Naive thymus-derived CD4-positive, alpha-beta T cell (primary cell): ENCODE measurements at regions not wholly inside any gene's neighbourhood (a gene's known extent, or its start where the extent isn't known, plus 50 kb on each side); places are given as distances from the start of the nearest gene placed in this dataset.

Experiments
- ATAC-seq: fragments of 150-1000 bp; cut with Tn5 transposase; 2 replicates; pipeline ENCODE4 v1.10.0; 2021; ENCODE audit warnings: mild to moderate bottlenecking, moderate library complexity
- CTCF ChIA-PET: fragments of 350-600 bp; sonication (Branson Sonifier 250); formaldehyde crosslinking; loops from one replicate; lab custom pipeline; 2021; ENCODE audit warnings: antibody characterized with exemption; lab: Charles Lee
- POLR2A ChIA-PET: fragments of 350-600 bp; sonication (Branson Sonifier 250); formaldehyde crosslinking; loops from one replicate; lab custom pipeline; 2021; ENCODE audit warnings: antibody characterized with exemption, inconsistent platforms; lab: Charles Lee
- DNase-seq, 9 donors: peaks; one replicate each; pipeline versions ENCODE4 v3.0.0 to v3.0.0-alpha.2; 2020 to 2022; ENCODE audit warnings: mixed read lengths in 1 of 9
- H3K27ac ChIP-seq: one replicate; pipeline ENCODE4 v1.7.0; 2013; ENCODE audit warnings: mild to moderate bottlenecking, low read depth, low read length, moderate library complexity
- H3K27me3 ChIP-seq, 2 donors: one replicate each; pipeline ENCODE4 v1.7.0; 2013; ENCODE audit warnings: low read length in 2 of 2, mild to moderate bottlenecking in 2 of 2, moderate library complexity in 2 of 2; ENCODE audit not compliant: control insufficient read depth in 2 of 2, insufficient read depth in 2 of 2
- H3K36me3 ChIP-seq, 3 experiments: 1 replicate in 2 of 3; 2 replicates in 1 of 3; pipeline ENCODE4 v1.7.0; 2013; ENCODE audit warnings: low read length in 3 of 3, mild to moderate bottlenecking in 3 of 3, moderate library complexity in 1 of 3; ENCODE audit not compliant: insufficient read depth in 3 of 3, control insufficient read depth in 2 of 3
- H3K4me1 ChIP-seq, 2 donors: one replicate each; pipeline ENCODE4 v1.7.0; 2013; ENCODE audit warnings: low read length in 2 of 2, mild to moderate bottlenecking in 2 of 2, moderate library complexity in 1 of 2; ENCODE audit not compliant: control insufficient read depth in 2 of 2, insufficient read depth in 2 of 2
- H3K4me3 ChIP-seq: 2 replicates; pipeline ENCODE4 v1.7.0; 2013; ENCODE audit warnings: mild to moderate bottlenecking, low read length
- H3K9me3 ChIP-seq, 3 experiments: 1 replicate in 2 of 3; 2 replicates in 1 of 3; pipeline ENCODE4 v1.7.0; 2013; ENCODE audit warnings: low read length in 3 of 3; ENCODE audit not compliant: control insufficient read depth in 2 of 3
- H3K27ac Mint-ChIP-seq, 9 donors: one replicate each; pipeline ENCODE4 v1.8.0; 2020 to 2022; ENCODE audit warnings: mixed read lengths in 9 of 9, mild to moderate bottlenecking in 8 of 9, moderate library complexity in 5 of 9, inconsistent platforms in 2 of 9
- H3K27me3 Mint-ChIP-seq, 5 donors: one replicate each; pipeline ENCODE4 v1.8.0; 2021 to 2022; ENCODE audit warnings: mixed read lengths in 5 of 5, mild to moderate bottlenecking in 1 of 5
- H3K36me3 Mint-ChIP-seq, 5 donors: one replicate each; pipeline ENCODE4 v1.8.0; 2020 to 2022; ENCODE audit warnings: mixed read lengths in 5 of 5, mild to moderate bottlenecking in 3 of 5, inconsistent platforms in 1 of 5
- H3K4me1 Mint-ChIP-seq, 7 donors: one replicate each; pipeline ENCODE4 v1.8.0; 2020 to 2022; ENCODE audit warnings: mixed read lengths in 7 of 7, mild to moderate bottlenecking in 3 of 7, inconsistent platforms in 1 of 7
- H3K4me3 Mint-ChIP-seq, 10 donors: one replicate each; pipeline ENCODE4 v1.8.0; 2020 to 2022; ENCODE audit warnings: mild to moderate bottlenecking in 10 of 10, mixed read lengths in 10 of 10, moderate library complexity in 6 of 10, inconsistent platforms in 2 of 10
- H3K9me3 Mint-ChIP-seq, 11 donors: one replicate each; pipeline ENCODE4 v1.8.0; 2020 to 2022; ENCODE audit warnings: mixed read lengths in 11 of 11, mild to moderate bottlenecking in 4 of 11, inconsistent platforms in 1 of 11, moderate library complexity in 1 of 11
- intact Hi-C, 2 donors: fragments of 100-400 bp; cut with micrococcal nuclease; formaldehyde crosslinking; loops; one replicate each; pipeline ENCODE4 v1.15.1; 2023

DNA sequence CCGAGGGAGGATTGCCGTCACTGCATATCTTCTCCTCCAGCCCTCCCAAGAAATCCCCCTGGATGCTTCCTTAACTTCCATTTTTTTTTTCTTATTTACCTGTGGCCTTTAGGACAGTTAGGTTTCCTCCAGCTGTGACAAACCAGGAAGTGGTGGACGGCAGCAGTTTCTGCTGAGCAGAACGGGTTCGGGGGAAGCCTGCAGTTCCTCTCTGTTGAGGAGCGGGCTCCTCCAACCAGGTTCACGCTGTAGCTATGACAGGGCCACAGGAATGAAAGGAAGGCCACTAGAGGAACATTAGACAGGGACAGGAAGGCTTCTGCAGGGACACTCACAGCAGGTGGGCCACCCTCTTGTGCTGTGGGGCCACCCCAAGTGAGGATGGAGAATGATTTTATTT is 76.7 kb upstream of the SYK start:
- intact Hi-C loops = no loop called here
- no peak overlapping the region for H3K27ac ChIP-seq
- POLR2A ChIA-PET = no interaction called here
- H3K9me3 ChIP-seq = no peaks in the 10 kb centered on the region
- Mint-ChIP-seq H3K9me3 (no peaks in the 10 kb centered on the region), H3K4me1 (no peaks in the 10 kb centered on the region), H3K27ac (no peak overlapping the region), H3K27me3 (peaks cover under 1 to 19% (median 8%) of the 10 kb centered on the region in 5 donors), H3K36me3 (no peaks in the 10 kb centered on the region), H3K4me3 (no peak overlapping the region)
- H3K36me3 ChIP-seq = no peaks in the 10 kb centered on the region
- CTCF ChIA-PET = no interaction called here
- no peaks in the 10 kb centered on the region for H3K4me1 ChIP-seq
- no peaks in the 10 kb centered on the region for H3K27me3 ChIP-seq
- no peak overlapping the region for H3K4me3 ChIP-seq
- ATAC-seq (no peak), DNase-seq (no peak)

- ChIA-PET CTCF (no interaction called here), POLR2A (no interaction called here)
- Histone ChIP-seq H3K4me1 (no peaks in the 10 kb centered on the region), H3K4me3 (no peak overlapping the region), H3K36me3 (no peaks in the 10 kb centered on the region), H3K27me3 (no peaks in the 10 kb centered on the region), H3K27ac (no peak overlapping the region), H3K9me3 (no peaks in the 10 kb centered on the region)
- no peak overlapping the region for H3K4me3 Mint-ChIP-seq
- ATAC-seq (no peak), DNase-seq (no peak)
- H3K27me3 Mint-ChIP-seq = peaks cover 5 to 21% (median 13%) of the 10 kb centered on the region in 5 donors
- intact Hi-C loops = no loop called here
- H3K9me3 Mint-ChIP-seq = peaks cover 0 to 2% (median 0%) of the 10 kb centered on the region in 11 donors
- no peak overlapping the region for H3K27ac Mint-ChIP-seq
- H3K4me1 Mint-ChIP-seq = no peaks in the 10 kb centered on the region
- no peaks in the 10 kb centered on the region for H3K36me3 Mint-ChIP-seq
Observed at GRCh38 chr9:90724112-90724511, 77.5 kb upstream of the SYK start.

GRCh38 chr9:90722071-90722470 is 79.4 kb upstream of the DIRAS2 start:
- Mint-ChIP-seq H3K4me1 (no peaks in the 10 kb centered on the region), H3K4me3 (no peak overlapping the region), H3K9me3 (peaks cover 0 to 3% (median 0%) of the 10 kb centered on the region in 11 donors), H3K27me3 (peaks cover 0 to 27% (median 15%) of the 10 kb centered on the region in 5 donors), H3K36me3 (no peaks in the 10 kb centered on the region), H3K27ac (no peak overlapping the region)
- intact Hi-C loops = no loop called here
- POLR2A ChIA-PET = no interaction called here
- Histone ChIP-seq H3K4me1 (no peaks in the 10 kb centered on the region), H3K36me3 (no peaks in the 10 kb centered on the region), H3K27me3 (no peaks in the 10 kb centered on the region), H3K9me3 (no peaks in the 10 kb centered on the region), H3K4me3 (no peak overlapping the region), H3K27ac (no peak overlapping the region)
- ATAC-seq = no peak
- CTCF ChIA-PET = no interaction called here
- no peak for DNase-seq

DNA sequence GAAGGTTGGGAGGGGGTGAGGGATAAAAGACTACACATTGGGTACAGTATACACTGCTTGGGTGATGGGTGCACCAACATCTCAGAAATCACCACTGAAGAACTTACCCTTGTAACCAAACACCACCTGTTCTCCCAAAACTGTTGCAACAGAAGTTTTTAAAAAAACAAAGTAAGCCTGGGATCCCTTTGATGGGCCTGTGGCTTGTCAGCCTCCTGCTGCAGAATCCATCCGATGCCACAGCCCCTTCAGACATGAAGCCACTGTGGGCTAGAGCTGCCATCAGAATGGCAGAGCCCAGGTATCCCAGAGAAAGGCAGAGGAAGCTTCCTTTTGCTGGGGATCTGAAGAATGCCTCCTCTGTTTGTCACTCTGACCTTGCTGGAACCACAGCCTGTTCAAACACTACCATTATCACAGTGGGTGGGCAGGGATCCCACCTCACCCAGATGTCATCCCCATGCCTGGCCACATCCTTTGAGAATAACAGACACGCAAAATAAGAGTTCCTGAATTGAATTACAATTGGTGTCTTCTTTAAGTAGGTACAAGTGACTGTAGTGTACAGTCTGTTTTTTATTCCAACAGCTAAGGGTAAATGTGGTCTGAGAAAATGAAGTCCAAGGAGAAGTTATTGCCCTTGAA is 78.1 kb upstream of the DIRAS2 start:
- DNase-seq (no peak), ATAC-seq (no peak)
- H3K9me3 ChIP-seq = no peaks in the 10 kb centered on the region
- CTCF ChIA-PET = no interaction called here
- POLR2A ChIA-PET = no interaction called here
- no peaks in the 10 kb centered on the region for H3K4me1 ChIP-seq
- no peaks in the 10 kb centered on the region for H3K36me3 ChIP-seq
- no peaks in the 10 kb centered on the region for H3K4me1 Mint-ChIP-seq
- H3K27me3 Mint-ChIP-seq = peaks cover 0 to 27% (median 18%) of the 10 kb centered on the region in 5 donors
- no peak overlapping the region for H3K4me3 ChIP-seq
- no peak overlapping the region for H3K4me3 Mint-ChIP-seq
- intact Hi-C loops = no loop called here
- H3K36me3 Mint-ChIP-seq = no peaks in the 10 kb centered on the region
- H3K27ac Mint-ChIP-seq = no peak overlapping the region
- H3K9me3 Mint-ChIP-seq = peaks cover 0 to 3% (median 0%) of the 10 kb centered on the region in 11 donors
- H3K27ac ChIP-seq = no peak overlapping the region
- H3K27me3 ChIP-seq = no peaks in the 10 kb centered on the region

DNA sequence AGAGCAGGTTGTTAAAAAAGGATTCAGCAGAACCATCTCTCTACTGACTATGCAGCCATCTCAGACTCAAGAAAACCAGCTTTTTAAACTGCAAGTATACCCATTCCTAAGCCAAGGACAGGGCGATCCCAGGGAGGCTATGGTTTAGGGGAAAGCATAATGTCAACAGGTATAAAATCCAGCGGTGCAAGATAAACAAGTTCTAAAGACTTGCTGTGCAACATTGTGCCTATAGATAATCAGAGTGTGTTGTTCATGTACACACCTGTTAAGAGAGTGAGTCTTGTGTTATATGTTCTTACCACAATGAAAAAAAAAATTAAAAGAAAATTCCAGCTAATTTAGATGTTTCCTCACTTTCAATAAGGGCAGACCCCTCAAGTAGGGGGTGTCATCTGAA is 63.6 kb upstream of the DIRAS2 start:
- ChIA-PET CTCF (interaction anchor here (0.7 kb wide), 1 partner anchor 1277 kb away, joined by 3 read pairs; no protein-coding TSS in a partner anchor), POLR2A (no interaction called here)
- peaks cover 0 to 4% (median 0%) of the 10 kb centered on the region in 5 donors for H3K36me3 Mint-ChIP-seq
- Histone ChIP-seq H3K9me3 (no peaks in the 10 kb centered on the region), H3K36me3 (no peaks in the 10 kb centered on the region), H3K4me3 (no peak overlapping the region), H3K4me1 (no peaks in the 10 kb centered on the region), H3K27me3 (no peaks in the 10 kb centered on the region), H3K27ac (no peak overlapping the region)
- H3K4me1 Mint-ChIP-seq = peaks cover 0 to 1% (median 0%) of the 10 kb centered on the region in 7 donors
- intact Hi-C loops = no loop called here
- H3K27ac Mint-ChIP-seq = no peak overlapping the region
- ATAC-seq (no peak), DNase-seq (no peak)
- no peaks in the 10 kb centered on the region for H3K9me3 Mint-ChIP-seq
- peaks cover 19 to 33% (median 30%) of the 10 kb centered on the region in 5 donors for H3K27me3 Mint-ChIP-seq
- H3K4me3 Mint-ChIP-seq = no peak overlapping the region

DNA sequence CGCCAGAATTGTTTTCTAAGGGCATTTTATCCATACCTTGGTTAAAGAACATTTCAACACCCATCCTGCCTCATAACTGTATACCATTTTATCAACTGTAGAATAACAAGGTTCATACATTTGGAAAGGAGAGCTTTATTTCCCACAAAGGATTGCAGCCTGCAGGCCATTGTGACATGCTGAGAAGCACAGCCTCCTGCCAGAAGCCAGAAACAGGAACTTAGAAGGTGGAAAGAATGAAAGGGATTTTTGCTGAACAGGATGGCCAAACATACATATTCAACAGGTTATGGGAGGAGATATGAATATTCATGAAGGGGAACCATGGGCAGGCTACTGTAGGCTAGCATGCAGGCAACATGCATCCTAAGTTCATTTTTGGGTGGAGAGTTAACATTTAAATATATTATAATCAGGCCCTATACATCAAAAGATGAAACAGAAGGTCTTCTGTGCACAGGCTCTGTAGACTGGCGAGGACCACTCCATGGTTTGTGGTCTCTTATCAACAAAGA is 59.9 kb upstream of the DIRAS2 start:
- Histone ChIP-seq H3K4me1 (no peaks in the 10 kb centered on the region), H3K27ac (no peak overlapping the region), H3K27me3 (no peaks in the 10 kb centered on the region), H3K4me3 (no peak overlapping the region), H3K36me3 (no peaks in the 10 kb centered on the region), H3K9me3 (no peaks in the 10 kb centered on the region)
- Mint-ChIP-seq H3K4me3 (no peak overlapping the region), H3K36me3 (peaks cover 0 to 4% (median 0%) of the 10 kb centered on the region in 5 donors), H3K27ac (no peak overlapping the region), H3K9me3 (peaks cover 0 to 2% (median 0%) of the 10 kb centered on the region in 11 donors), H3K4me1 (peaks cover 0 to 1% (median 0%) of the 10 kb centered on the region in 7 donors), H3K27me3 (peaks cover 14 to 43% (median 33%) of the 10 kb centered on the region in 5 donors)
- intact Hi-C loops = no loop called here
- no peak for DNase-seq
- POLR2A ChIA-PET = no interaction called here
- no peak for ATAC-seq
- CTCF ChIA-PET = no interaction called here

DNA sequence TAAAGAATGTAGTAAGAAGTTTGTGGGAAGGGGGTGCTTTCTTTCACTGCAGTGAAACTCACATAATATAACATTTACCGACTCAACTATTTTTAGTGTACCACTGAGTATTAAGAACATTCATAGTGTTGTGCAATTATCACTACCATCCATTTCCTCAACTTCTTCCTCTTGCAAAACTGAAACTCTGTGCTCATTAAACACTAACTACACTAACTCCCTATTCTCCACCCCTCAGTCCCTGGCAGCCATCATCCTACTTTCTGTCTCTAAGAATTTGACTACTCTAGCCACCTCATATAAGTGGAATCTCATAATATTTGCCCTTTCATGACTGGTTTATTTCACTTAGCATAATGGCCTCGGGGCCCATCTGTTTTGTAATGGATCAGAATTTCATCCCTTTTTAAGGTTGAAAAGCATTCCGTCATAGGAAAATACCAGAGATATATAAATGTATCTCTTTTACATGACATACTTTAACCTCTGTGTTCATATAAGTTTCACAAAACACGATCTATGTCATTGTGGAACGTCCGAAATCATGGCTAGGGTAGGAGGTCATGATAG is 56.3 kb upstream of the DIRAS2 start:
- ATAC-seq (no peak), DNase-seq (no peak)
- CTCF ChIA-PET = no interaction called here
- no peak overlapping the region for H3K4me3 Mint-ChIP-seq
- POLR2A ChIA-PET = no interaction called here
- intact Hi-C loops = no loop called here
- Histone ChIP-seq H3K9me3 (no peaks in the 10 kb centered on the region), H3K36me3 (no peaks in the 10 kb centered on the region), H3K27ac (no peak overlapping the region), H3K4me3 (no peak overlapping the region), H3K4me1 (no peaks in the 10 kb centered on the region), H3K27me3 (no peaks in the 10 kb centered on the region)
- no peaks in the 10 kb centered on the region for H3K4me1 Mint-ChIP-seq
- no peaks in the 10 kb centered on the region for H3K36me3 Mint-ChIP-seq
- H3K9me3 Mint-ChIP-seq = peaks cover 0 to 2% (median 0%) of the 10 kb centered on the region in 11 donors
- H3K27me3 Mint-ChIP-seq = peaks cover 11 to 37% (median 32%) of the 10 kb centered on the region in 5 donors
- H3K27ac Mint-ChIP-seq = no peak overlapping the region
